RWPE2 (cell line): ENCODE measurements at regions not wholly inside any gene's neighbourhood (a gene's known extent, or its start where the extent isn't known, plus 50 kb on each side); places are given as distances from the start of the nearest gene placed in this dataset.

Source experiments
- ATAC-seq: fragments of 200-7000 bp; cut with Tn5 transposase; 3 replicates; pipeline ENCODE4 v1.9.1; 2021; ENCODE audit warnings: low read depth
- DNase-seq: peaks from one replicate; pipeline ENCODE4 v3.0.0-alpha.2; 2020; ENCODE audit warnings: low spot score
- H3K27ac ChIP-seq: fragments of 450-650 bp; 2 replicates; pipeline ENCODE4 v1.5.1; 2017; ENCODE audit warnings: mild to moderate bottlenecking; ENCODE audit not compliant: poor library complexity, severe bottlenecking
- H3K27me3 ChIP-seq: fragments of 250-450 bp; sonication (Bioruptor Pico); 2 replicates; pipeline ENCODE4 v1.5.1; 2021; ENCODE audit warnings: mild to moderate bottlenecking, moderate library complexity; ENCODE audit not compliant: insufficient read depth, poor library complexity, severe bottlenecking
- H3K36me3 ChIP-seq: fragments of 250-450 bp; sonication (Bioruptor Pico); 2 replicates; pipeline ENCODE4 v1.5.1; 2020; ENCODE audit warnings: low read depth, mild to moderate bottlenecking, moderate library complexity
- H3K4me1 ChIP-seq: fragments of 250-450 bp; sonication (Bioruptor Pico); 2 replicates; pipeline ENCODE4 v1.5.1; 2021; ENCODE audit warnings: mild to moderate bottlenecking, moderate library complexity; ENCODE audit not compliant: insufficient read depth, poor library complexity, severe bottlenecking
- H3K4me3 ChIP-seq: fragments of 250-450 bp; sonication (Bioruptor Pico); 2 replicates; pipeline ENCODE4 v1.5.1; 2021; ENCODE audit warnings: mild to moderate bottlenecking, moderate library complexity; ENCODE audit not compliant: severe bottlenecking
- H3K9me3 ChIP-seq: fragments of 250-450 bp; sonication (Bioruptor Pico); 2 replicates; pipeline ENCODE4 v1.5.1; 2021; ENCODE audit warnings: mild to moderate bottlenecking, moderate library complexity; ENCODE audit not compliant: severe bottlenecking
- CTCF ChIP-seq: fragments of 450-650 bp; IDR thresholded peaks from one replicate; pipeline ENCODE4 v1.5.1; 2017; ENCODE audit warnings: mild to moderate bottlenecking, moderate library complexity; ENCODE audit not compliant: poor library complexity, severe bottlenecking

GRCh38 chr2:151091583-151091982 is 170.1 kb downstream of the RBM43 start:
- DNase-seq (no peak), ATAC-seq (no peak)
- no peak for TF ChIP-seq CTCF
- Histone ChIP-seq H3K4me3 (no peak overlapping the region), H3K4me1 (no peaks in the 10 kb centered on the region), H3K27me3 (no peaks in the 10 kb centered on the region), H3K9me3 (no peaks in the 10 kb centered on the region), H3K36me3 (no peaks in the 10 kb centered on the region), H3K27ac (no peak overlapping the region)

GRCh38 chr2:151087377-151087776 is 174.3 kb downstream of the RBM43 start:
- H3K36me3 ChIP-seq: no peaks in the 10 kb centered on the region
- no peaks in the 10 kb centered on the region for H3K27me3 ChIP-seq
- DNase-seq (no peak), ATAC-seq (no peak)
- no peak for TF ChIP-seq CTCF
- H3K9me3 ChIP-seq: no peaks in the 10 kb centered on the region
- H3K4me1 ChIP-seq: no peaks in the 10 kb centered on the region
- H3K27ac ChIP-seq: no peak overlapping the region
- H3K4me3 ChIP-seq: no peak overlapping the region

GRCh38 chr2:151085181-151085611 is 176.5 kb downstream of the RBM43 start:
- Histone ChIP-seq H3K9me3 (no peaks in the 10 kb centered on the region), H3K4me3 (no peak overlapping the region), H3K36me3 (no peaks in the 10 kb centered on the region), H3K27ac (no peak overlapping the region), H3K27me3 (no peaks in the 10 kb centered on the region), H3K4me1 (no peaks in the 10 kb centered on the region)
- ATAC-seq (no peak), DNase-seq (no peak)
- no peak for TF ChIP-seq CTCF

GRCh38 chr2:151083856-151084795 is 177.5 kb downstream of the RBM43 start:
- Histone ChIP-seq H3K27ac (no peak overlapping the region), H3K4me1 (no peaks in the 10 kb centered on the region), H3K36me3 (no peaks in the 10 kb centered on the region), H3K4me3 (no peak overlapping the region), H3K27me3 (no peaks in the 10 kb centered on the region), H3K9me3 (no peaks in the 10 kb centered on the region)
- no peak for DNase-seq
- TF ChIP-seq CTCF: no peak
- no peak for ATAC-seq

- H3K4me3 ChIP-seq: no peak overlapping the region
- no peaks in the 10 kb centered on the region for H3K9me3 ChIP-seq
- H3K36me3 ChIP-seq: no peaks in the 10 kb centered on the region
- no peaks in the 10 kb centered on the region for H3K27me3 ChIP-seq
- H3K27ac ChIP-seq: no peak overlapping the region
- DNase-seq: no peak
- TF ChIP-seq CTCF: no peak
- no peak for ATAC-seq
- no peaks in the 10 kb centered on the region for H3K4me1 ChIP-seq
These were observed 182.8 kb downstream of the RBM43 start for GRCh38 chr2:151078889-151079288.
